ENCODE measurements at regions not wholly inside any gene's neighbourhood (a gene's known extent, or its start where the extent isn't known, plus 50 kb on each side); places are given as distances from the start of the nearest gene placed in this dataset.

DNA sequence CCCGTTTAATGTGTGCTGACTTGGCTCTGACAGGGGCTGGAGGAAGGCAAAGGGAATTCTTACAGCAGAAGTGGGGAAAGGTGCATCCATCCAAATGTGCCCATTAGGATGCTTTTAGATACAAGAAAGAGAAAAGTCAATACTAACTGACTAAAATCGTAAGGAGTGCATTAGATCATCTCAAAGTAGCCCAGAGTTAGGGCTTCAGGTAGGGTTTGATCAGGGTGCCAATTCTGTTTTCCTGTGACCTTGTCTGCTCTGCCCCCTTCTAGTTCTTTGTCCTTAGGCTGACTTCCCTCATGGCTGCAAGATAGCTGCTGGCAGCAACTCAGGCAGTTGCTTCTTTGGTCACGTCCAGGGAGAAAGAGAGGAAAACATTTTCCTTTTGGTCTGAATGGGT lies 240.8 kb downstream of the CDC5L start:
- no peak overlapping the region for H2BK12ac ChIP-seq (ENCODE audit: insufficient read length, low read depth, low read length)
- H2BK120ac ChIP-seq (ENCODE audit: low read depth, low read length, poor library complexity, severe bottlenecking) = no peak overlapping the region
- H3K27me3 ChIP-seq (ENCODE audit: insufficient read depth, low read length) = no peaks in the 10 kb centered on the region; the same call in 1 of the 2 replicates
- Mint-ChIP-seq H3K27ac (no peak overlapping the region), H3K4me3 (no peak overlapping the region), H3K9me3 (peaks cover 0 to 3% of the 10 kb centered on the region in 2 experiments; a peak in 1 of 5 replicates), H3K4me1 (peaks cover 55 to 56% of the 10 kb centered on the region in 2 experiments), H3K27me3 (ENCODE audit: low read depth) (peaks cover 9% of the 10 kb centered on the region), H3K36me3 (ENCODE audit: insufficient read depth in 1 of 3, low read depth in 3 of 3) (no peaks in the 10 kb centered on the region)
- no peak for DNase-seq
- TF ChIP-seq CTCF (conservative IDR thresholded peaks at IDR 0.05) = no peak
- no peak overlapping the region for H4K5ac ChIP-seq (ENCODE audit: insufficient read length, low read depth, low read length)
- no peak overlapping the region for H2AK5ac ChIP-seq (ENCODE audit: insufficient read length, low read length)
- H3K14ac ChIP-seq (ENCODE audit: insufficient read depth, low read length) = no peak overlapping the region
- no peaks in the 10 kb centered on the region for H3K9me3 ChIP-seq (ENCODE audit: control insufficient read depth, low read depth, low read length)
- H2BK5ac ChIP-seq (ENCODE audit: insufficient read length, low read length) = no peak overlapping the region
- WGBS (ENCODE audit: extremely low coverage, insufficient read length, low lambda C conversion rate) = no CpG with 5 or more reads among the region's 3 CpGs
- H3K23ac ChIP-seq (ENCODE audit: insufficient read length, low read depth, low read length) = no peak overlapping the region
- no peak overlapping the region for H2BK20ac ChIP-seq (ENCODE audit: low read depth, low read length, poor library complexity, severe bottlenecking)
- no peak overlapping the region for H3K18ac ChIP-seq (ENCODE audit: insufficient read length, low read depth, low read length)
- H3K27ac ChIP-seq (ENCODE audit: insufficient read length, low read depth, low read length) = no peak overlapping the region
- H2AFZ ChIP-seq (ENCODE audit: low read length) = no peak overlapping the region
- no peak overlapping the region for H3K9ac ChIP-seq (ENCODE audit: extremely low read depth, insufficient read length, low read length)
- H4K8ac ChIP-seq (replicated peaks; ENCODE audit: insufficient read length, low read depth, low read length) = no peak overlapping the region
- H3K56ac ChIP-seq (ENCODE audit: insufficient read length, low read depth, low read length) = no peak overlapping the region
- no peak overlapping the region for H4K91ac ChIP-seq (ENCODE audit: insufficient read length, low read depth, low read length)
- H3K79me1 ChIP-seq (ENCODE audit: insufficient read depth, low read depth, low read length, poor library complexity, severe bottlenecking) = no peaks in the 10 kb centered on the region
- H3K79me2 ChIP-seq (ENCODE audit: insufficient read depth, low read length) = no peaks in the 10 kb centered on the region; the same call in 1 of the 2 replicates
- no peaks in the 10 kb centered on the region for H3K23me2 ChIP-seq (ENCODE audit: insufficient read length, low read depth, low read length, poor library complexity, severe bottlenecking)
- H2BK15ac ChIP-seq (ENCODE audit: low read depth, low read length) = no peak overlapping the region
- H3K4me2 ChIP-seq (ENCODE audit: insufficient read depth, insufficient read length, low read length) = no peak overlapping the region
- no peaks in the 10 kb centered on the region for H4K20me1 ChIP-seq (ENCODE audit: control insufficient read depth, insufficient read depth, insufficient read length)
- H3K4me1 ChIP-seq (ENCODE audit: insufficient read depth, low read length) = peaks cover 24% of the 10 kb centered on the region; the same call in 1 of the 2 replicates
- H3T11ph ChIP-seq (ENCODE audit: low read length) = no peak overlapping the region
- H3K4ac ChIP-seq (ENCODE audit: low read depth, low read length) = no peak overlapping the region

Data from H9 (cell line).